ENCODE measurements at regions not wholly inside any gene's neighbourhood (a gene's known extent, or its start where the extent isn't known, plus 50 kb on each side); places are given as distances from the start of the nearest gene placed in this dataset.
"Not testable (repeated sequence)": the region's sequence is repeated elsewhere in the genome, so short reads cannot be mapped to it uniquely, and the experiment has no call there.

GRCh38 chrX:40887476-40887875 is 152.1 kb upstream of the MED14 start:
- intact Hi-C loops (cut with micrococcal nuclease) = no loop called here

DNA sequence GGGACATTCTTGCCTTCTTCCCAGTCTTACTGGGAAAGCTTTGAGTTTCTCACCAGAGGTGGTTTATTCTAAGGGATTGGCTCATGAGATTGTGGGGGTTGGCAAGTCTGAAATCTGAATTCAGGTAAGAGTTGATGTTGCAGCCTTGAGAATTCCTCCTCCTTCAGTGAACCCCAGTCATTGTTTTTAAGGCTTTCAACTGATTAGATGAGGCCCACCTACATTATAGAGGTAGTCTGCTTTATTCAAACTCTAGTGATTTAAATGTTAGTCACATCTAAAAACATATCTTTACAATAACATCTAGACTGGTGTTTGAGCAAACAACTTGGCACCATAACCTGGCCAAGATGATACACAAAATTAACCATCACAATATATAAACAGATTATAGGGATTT is 156.5 kb upstream of the MED14 start:
- intact Hi-C loops (cut with micrococcal nuclease) = no loop called here

DNA sequence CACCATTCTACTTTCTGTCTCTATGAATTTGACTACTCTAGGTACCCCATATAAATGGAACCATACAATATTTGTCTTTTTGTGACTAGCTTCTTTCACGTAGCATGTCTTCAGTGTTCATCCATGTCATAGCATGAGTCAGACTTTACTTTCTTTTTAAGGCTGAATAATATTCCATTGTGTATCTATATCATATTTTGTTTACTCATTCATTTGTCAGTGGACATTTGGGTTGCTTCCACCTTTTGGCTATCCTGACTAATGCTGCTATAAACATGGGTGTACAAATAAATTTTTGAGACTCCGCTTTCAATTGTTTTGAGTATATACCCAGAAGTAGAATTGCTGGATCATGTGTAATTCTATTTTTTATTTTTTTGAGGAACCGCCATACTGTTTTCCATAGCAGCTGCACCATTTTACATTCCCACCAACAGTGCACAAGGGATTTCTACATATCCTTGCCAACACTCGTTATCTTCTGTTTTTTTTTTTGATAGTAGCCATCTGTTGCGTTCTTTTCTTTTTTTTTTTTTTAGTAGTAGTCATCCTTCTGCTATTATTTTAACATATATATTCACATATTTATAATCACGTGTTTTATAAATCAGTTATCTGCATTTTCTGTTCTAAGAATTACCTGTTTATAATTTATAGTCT is 158.0 kb upstream of the MED14 start:
- intact Hi-C loops (cut with micrococcal nuclease) = no loop called here

DNA sequence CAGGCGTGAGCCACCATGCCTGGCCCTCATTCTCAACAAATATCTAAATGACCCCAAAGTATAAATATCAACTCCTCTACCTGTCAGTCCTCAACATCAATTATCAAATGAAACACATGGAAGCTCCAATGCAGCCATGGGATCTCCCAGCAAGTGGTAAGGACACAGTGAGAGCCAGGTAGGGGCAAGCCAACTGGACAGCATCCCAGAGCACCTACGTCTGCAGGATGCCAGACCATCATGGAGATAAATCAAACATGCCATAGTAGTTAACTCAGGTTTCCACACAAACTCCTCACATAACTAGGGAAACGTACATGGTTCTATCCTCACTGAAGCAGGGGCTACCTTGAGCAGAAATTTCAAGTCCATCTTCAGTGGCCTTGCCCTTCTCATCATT is 159.9 kb upstream of the MED14 start:
- intact Hi-C loops (cut with micrococcal nuclease) = no loop called here

GRCh38 chrX:40897718-40898270 is 162.5 kb upstream of the MED14 start:
- intact Hi-C loops (cut with micrococcal nuclease) = no loop called here

DNA sequence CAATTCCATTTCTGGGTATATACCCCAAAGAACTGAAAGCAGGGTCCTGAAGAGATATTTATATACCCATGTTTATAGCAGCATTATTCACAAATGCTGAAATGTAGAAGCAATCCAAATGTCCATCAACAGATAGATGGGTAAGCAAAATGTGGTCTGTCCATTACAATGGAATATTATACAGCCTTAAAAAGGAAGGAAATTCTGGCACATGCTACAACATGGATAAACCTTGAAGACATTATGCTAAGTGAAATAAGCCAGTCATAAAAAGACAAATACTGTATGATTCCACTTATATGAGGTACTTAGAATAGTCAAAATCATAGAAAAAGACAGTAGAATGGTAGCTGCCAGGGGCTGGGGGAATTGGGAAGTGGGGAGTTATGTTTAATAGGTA is 169.4 kb upstream of the MED14 start:
- intact Hi-C loops (cut with micrococcal nuclease) = not testable (repeated sequence)

DNA sequence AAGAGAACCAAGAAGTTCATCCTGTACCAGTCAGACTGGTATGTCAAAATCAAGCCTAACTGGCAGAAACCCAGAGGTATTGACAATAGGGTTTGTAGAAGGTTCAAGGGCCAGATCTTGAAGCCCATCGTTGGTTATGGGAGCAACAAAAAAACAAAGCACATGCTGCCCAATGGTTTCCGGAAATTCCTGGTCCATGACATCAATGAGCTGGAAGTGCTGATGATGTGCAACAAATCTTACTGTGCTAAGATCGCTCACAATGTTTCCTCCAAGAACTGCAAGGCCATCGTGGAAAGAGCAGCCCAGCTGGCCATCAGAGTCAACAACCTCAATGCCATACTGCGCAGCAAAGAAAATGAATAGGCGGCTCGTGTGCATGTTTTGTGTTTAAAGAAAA is 172.7 kb upstream of the MED14 start:
- intact Hi-C loops (cut with micrococcal nuclease) = no loop called here

DNA sequence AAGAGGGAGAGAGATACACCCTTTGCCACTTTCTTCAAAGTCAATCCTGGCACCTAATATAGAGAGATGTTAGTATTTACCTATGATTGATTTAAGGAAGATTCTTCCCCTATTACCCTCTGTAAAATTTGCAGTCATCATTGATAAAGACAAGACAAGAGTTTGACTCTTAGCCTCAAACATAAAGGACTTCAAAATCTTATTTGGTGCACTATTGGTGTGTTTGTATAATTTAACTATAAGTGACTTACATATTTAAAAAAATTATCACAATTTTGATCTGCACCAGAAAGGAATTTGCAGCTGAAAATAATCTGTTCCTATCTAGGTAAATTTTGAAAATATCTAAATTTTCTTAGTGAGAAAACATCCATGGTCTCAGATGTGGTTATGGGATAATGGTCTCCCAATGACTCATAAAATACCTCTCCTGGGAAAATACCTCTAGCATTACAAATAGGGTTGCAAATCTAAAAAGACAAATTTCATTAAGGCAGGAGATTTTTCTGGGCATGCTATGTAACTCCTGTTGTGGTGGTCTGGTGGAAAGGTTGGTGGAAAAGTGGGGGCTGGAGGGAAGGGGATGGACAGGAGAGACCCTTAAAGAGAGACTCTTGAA is 173.6 kb upstream of the MED14 start:
- intact Hi-C loops (cut with micrococcal nuclease) = no loop called here

- intact Hi-C loops (cut with micrococcal nuclease) = no loop called here
These were observed 173.1 kb upstream of the USP9X start for GRCh38 chrX:40912166-40912565.

DNA sequence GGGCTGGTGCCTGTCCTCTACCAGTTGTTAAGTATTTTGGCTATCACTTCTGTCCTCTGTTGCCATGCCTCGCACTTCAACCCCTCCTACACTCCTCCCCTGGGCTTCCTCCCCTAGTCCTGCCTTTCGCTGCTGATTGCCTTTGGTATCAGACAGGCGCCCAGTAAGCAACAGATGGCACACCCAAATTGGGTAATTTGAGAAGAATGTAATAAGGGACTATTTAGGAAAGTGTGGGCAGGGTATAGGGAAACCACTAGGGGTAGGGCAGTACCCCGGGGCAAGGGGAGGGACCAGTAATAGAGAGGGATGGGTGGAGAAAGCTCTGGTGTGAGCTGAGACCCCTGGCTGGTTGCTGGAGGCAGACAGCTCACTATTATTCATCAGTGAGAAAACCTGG is 172.7 kb upstream of the USP9X start:
- intact Hi-C loops (cut with micrococcal nuclease) = no loop called here

- intact Hi-C loops (cut with micrococcal nuclease) = no loop called here
These were observed 164.9 kb upstream of the USP9X start for GRCh38 chrX:40920351-40920750.

GRCh38 chrX:40922307-40922706 is 162.9 kb upstream of the USP9X start:
- intact Hi-C loops (cut with micrococcal nuclease) = no loop called here

GRCh38 chrX:40926739-40927427 is 158.4 kb upstream of the USP9X start:
- intact Hi-C loops (cut with micrococcal nuclease) = not testable (repeated sequence)

DNA sequence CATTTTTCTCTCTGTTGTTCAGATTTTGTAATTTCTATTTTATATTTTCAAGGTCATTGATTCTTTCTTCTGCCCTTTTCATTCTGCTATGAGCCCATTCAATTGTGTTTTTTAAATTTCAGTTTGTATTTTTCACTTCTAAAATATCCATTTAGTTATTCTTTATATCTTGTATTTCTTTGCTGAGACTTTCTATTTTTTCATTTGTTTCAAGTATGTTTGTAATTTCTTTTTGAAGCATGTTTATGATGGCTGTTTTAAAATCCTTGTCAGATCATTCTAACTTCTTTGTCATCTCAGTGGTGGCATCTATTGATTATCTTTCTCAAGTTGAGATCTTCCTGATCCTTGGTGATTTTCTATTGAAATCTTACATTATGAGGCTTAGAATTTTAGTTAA is 157.2 kb upstream of the USP9X start:
- intact Hi-C loops (cut with micrococcal nuclease) = no loop called here

- intact Hi-C loops (cut with micrococcal nuclease) = loop anchor here (2.0 to 10.0 kb wide), 3 partner anchors 83 to 185 kb away; partner anchors contain the start of gene USP9X
These were observed 153.3 kb upstream of the USP9X start for GRCh38 chrX:40931921-40932320.

- intact Hi-C loops (cut with micrococcal nuclease) = loop anchor here (2.0 to 10.0 kb wide), 3 partner anchors 82 to 184 kb away; partner anchors contain the start of gene USP9X
These were observed 152.0 kb upstream of the USP9X start for GRCh38 chrX:40933132-40933705.

DNA sequence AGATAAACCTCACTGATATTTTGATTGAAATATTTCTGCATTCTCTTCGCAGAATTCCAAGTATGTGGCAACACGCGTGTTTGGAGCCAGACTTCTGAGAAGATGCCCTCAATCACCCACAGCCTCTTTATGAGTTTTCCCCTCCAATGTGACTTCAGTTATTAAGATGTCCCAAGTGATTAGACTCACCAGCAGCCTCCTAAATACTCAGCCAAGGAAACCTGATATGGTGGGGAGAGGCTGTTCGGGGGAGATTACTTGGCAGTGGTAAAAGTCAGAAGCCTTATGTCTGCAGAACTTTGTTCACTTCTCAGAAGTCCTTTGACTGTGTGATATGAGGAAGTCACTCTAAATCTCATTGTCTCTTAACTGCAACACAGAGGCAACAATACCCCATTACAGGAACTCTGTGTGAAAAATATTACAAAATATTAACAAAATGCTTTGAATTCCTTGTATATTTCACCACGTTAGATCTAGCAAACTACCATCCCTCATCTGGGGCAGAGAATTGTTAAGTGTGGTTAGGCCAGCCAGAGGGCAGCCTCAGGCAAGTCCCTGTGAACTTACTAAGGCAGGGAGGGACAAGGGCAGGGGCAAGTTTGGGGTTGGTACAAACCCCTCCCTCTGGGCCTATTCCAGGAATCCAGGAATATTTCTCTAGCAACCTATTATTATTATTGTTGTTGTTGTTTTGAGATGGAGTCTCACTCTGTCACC is 151.4 kb upstream of the USP9X start:
- intact Hi-C loops (cut with micrococcal nuclease) = loop anchor here (2.0 to 10.0 kb wide), 3 partner anchors 81 to 183 kb away; partner anchors contain the start of gene USP9X

DNA sequence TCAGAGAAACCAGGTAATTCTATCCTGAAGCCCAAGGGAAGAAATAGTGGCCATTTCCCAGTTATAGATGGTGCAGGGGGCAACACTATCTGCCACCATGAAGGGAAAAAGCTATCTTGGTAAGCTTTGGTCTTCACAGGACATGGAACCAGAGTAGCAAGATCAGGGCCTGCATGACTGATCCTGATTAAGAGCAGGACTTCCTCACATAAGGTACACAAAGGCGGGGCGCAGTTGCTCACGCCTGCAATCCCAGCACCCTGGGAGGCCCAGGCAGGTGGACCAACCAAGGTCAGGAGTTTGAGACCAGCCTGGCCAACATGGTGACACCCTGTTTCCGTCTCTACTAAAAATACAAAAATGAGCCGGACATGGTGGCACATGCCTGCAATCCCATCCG is 148.4 kb upstream of the USP9X start:
- intact Hi-C loops (cut with micrococcal nuclease) = loop anchor here (10.0 kb wide), 1 partner anchor 78 kb away; no protein-coding TSS in a partner anchor

GRCh38 chrX:40938423-40938822 is 146.8 kb upstream of the USP9X start:
- intact Hi-C loops (cut with micrococcal nuclease) = loop anchor here (10.0 kb wide), 1 partner anchor 76 kb away; no protein-coding TSS in a partner anchor

- intact Hi-C loops (cut with micrococcal nuclease) = no loop called here
These were observed 142.1 kb upstream of the USP9X start for GRCh38 chrX:40943093-40943641.

GRCh38 chrX:40945361-40945713 is 139.9 kb upstream of the USP9X start:
- intact Hi-C loops (cut with micrococcal nuclease) = no loop called here

All from T-helper 2 cell treated with Interferon-gamma antibody and Interleukin-4, amounts not matched to agents 100 ng/mL and 5 ng/mL, for 36 hours (primary cell).